GM12878 (cell line): ENCODE measurements at regions not wholly inside any gene's neighbourhood (a gene's known extent, or its start where the extent isn't known, plus 50 kb on each side); places are given as distances from the start of the nearest gene placed in this dataset.

Experiments used
- ATAC-seq: fragments of 200-7000 bp; cut with Tn5 transposase; 3 replicates; pipeline ENCODE4 v1.9.1; 2020; ENCODE audit warnings: mild to moderate bottlenecking, moderate library complexity
- BruUV-seq: library from RNA; stranded (reverse); fragments of 400-500 nt; replicated peaks from 2 replicates; lab custom pipeline; 2021; lab: Mats Ljungman, UMichigan
- CTCF ChIA-PET: fragments of 300-600 bp; sonication (Branson Sonifier 250); formaldehyde crosslinking; extraction: SDS; loops from one replicate; lab custom pipeline; 2021; ENCODE audit warnings: inconsistent platforms; lab: Yijun Ruan, JAX
- POLR2A ChIA-PET: fragments of 350-600 bp; formaldehyde crosslinking; extraction: SDS; loops from one replicate; lab custom pipeline; 2021; ENCODE audit warnings: inconsistent platforms; lab: Charles Lee
- RAD21 ChIA-PET: fragments of 300-600 bp; sonication (Branson Sonifier 250); formaldehyde crosslinking; loops from one replicate; lab custom pipeline; 2023; ENCODE audit warnings: antibody characterized with exemption; ENCODE audit not compliant: unreplicated experiment; lab: Charles Lee
- SMC1A ChIA-PET: fragments of 300-600 bp; sonication (Branson Sonifier 250); formaldehyde crosslinking; loops from one replicate; lab custom pipeline; 2023; ENCODE audit not compliant: unreplicated experiment, uncharacterized antibody; lab: Charles Lee
- DNase-seq: peaks from one replicate; pipeline ENCODE4 v3.0.0-alpha.2; 2011; ENCODE audit warnings: low read depth, low spot score
- FAIRE-seq: peaks from 3 replicates; lab custom pipeline; 2011; peaks lifted over from hg19 to GRCh38; lab: Jason Lieb, UNC
- H2AFZ ChIP-seq: 2 replicates; pipeline ENCODE4 v1.6.0; 2011; ENCODE audit warnings: low read depth, low read length, control low read depth; ENCODE audit not compliant: control insufficient read depth
- H3K27ac ChIP-seq: 2 replicates; pipeline ENCODE4 v1.5.1; 2011; ENCODE audit warnings: control low read depth; ENCODE audit not compliant: control insufficient read depth, insufficient read depth
- H3K27me3 ChIP-seq, 2 experiments: replicated peaks in 1 of 2; 2 replicates each; pipeline versions ENCODE4 v1.6.0 to v1.6.1; 2011; ENCODE audit warnings: low read length in 1 of 2; ENCODE audit not compliant: control insufficient read depth in 2 of 2, insufficient read depth in 2 of 2
- H3K36me3 ChIP-seq, 2 experiments: 2 replicates each; pipeline ENCODE4 v1.5.1; 2011; ENCODE audit warnings: low read length in 1 of 2; ENCODE audit not compliant: control insufficient read depth in 2 of 2, insufficient read depth in 2 of 2
- H3K4me1 ChIP-seq: 2 replicates; pipeline ENCODE4 v1.6.1; 2011; ENCODE audit warnings: mild to moderate bottlenecking, low read length, moderate library complexity, mixed read lengths; ENCODE audit not compliant: control insufficient read depth, insufficient read depth
- H3K4me2 ChIP-seq: 2 replicates; pipeline ENCODE4 v1.6.0; 2011; ENCODE audit warnings: control low read depth; ENCODE audit not compliant: control insufficient read depth, insufficient read depth
- H3K4me3 ChIP-seq: fragments of 200-600 bp; sonication (generic); 2 replicates; pipeline ENCODE4 v1.5.1; 2016
- H3K79me2 ChIP-seq: 2 replicates; pipeline ENCODE4 v1.6.0; 2011; ENCODE audit warnings: low read length; ENCODE audit not compliant: control insufficient read depth, insufficient read depth
- H3K9ac ChIP-seq: 2 replicates; pipeline ENCODE4 v1.8.0; 2011; ENCODE audit warnings: low read length, control low read depth, mixed read lengths; ENCODE audit not compliant: control insufficient read depth, insufficient read depth
- H3K9me3 ChIP-seq: replicated peaks from 3 replicates; pipeline ENCODE4 v1.5.1; 2011; ENCODE audit warnings: mild to moderate bottlenecking, low read length; ENCODE audit not compliant: control insufficient read depth, insufficient read depth
- H4K20me1 ChIP-seq: 2 replicates; pipeline ENCODE4 v1.6.0; 2011; ENCODE audit not compliant: control insufficient read depth, insufficient read depth
- FOS ChIP-seq: IDR thresholded peaks from 3 replicates; pipeline ENCODE4 v1.6.1; 2011; ENCODE audit warnings: borderline replicate concordance; ENCODE audit not compliant: insufficient read length; ENCODE audit errors: extremely low read depth
- HCFC1 ChIP-seq: fragments of 150-350 bp; IDR thresholded peaks from 2 replicates; pipeline ENCODE4 v1.6.1; 2014; ENCODE audit warnings: low read length
- NFIC ChIP-seq: IDR thresholded peaks from 2 replicates; pipeline ENCODE4 v1.6.1; 2012; ENCODE audit warnings: low read depth, mild to moderate bottlenecking, inconsistent platforms, low read length, moderate library complexity
- PML ChIP-seq: IDR thresholded peaks from 2 replicates; pipeline ENCODE4 v1.6.1; 2012; ENCODE audit warnings: low read length, inconsistent platforms
- RB1 ChIP-seq: fragments of 450-650 bp; formaldehyde crosslinking; IDR thresholded peaks from 2 replicates; pipeline ENCODE4 v1.6.1; 2017; ENCODE audit warnings: mild to moderate bottlenecking, borderline replicate concordance
- WRNIP1 ChIP-seq: IDR thresholded peaks from 2 replicates; pipeline ENCODE4 v1.6.1; 2011; ENCODE audit warnings: low read depth, low read length, improper control_type of control experiment, borderline replicate concordance
- WGBS: methylation state at CpG from one replicate; pipeline ENCODE4 v1.1.6; 2016; ENCODE audit warnings: low lambda C conversion rate; ENCODE audit not compliant: insufficient replicate concordance, insufficient coverage; ENCODE audit errors: missing lambda C conversion rate; 5-methylcytosine and 5-hydroxymethylcytosine counted together
- in situ Hi-C: fragments of 300-500 bp; cut with MboI; formaldehyde crosslinking; loops from 9 replicates; pipeline ENCODE4 v1.14.3; 2018; ENCODE audit warnings: mixed read lengths
- intact Hi-C: fragments of 100-400 bp; cut with micrococcal nuclease; formaldehyde crosslinking; loops from one replicate; pipeline ENCODE4 v1.14.2; 2022; ENCODE audit not compliant: unreplicated experiment
- TF ChIP-seq, protein P1 (sequence below): fragments of 450-650 bp; formaldehyde crosslinking; IDR thresholded peaks from 2 replicates; pipeline ENCODE4 v1.5.0; 2022; ENCODE audit warnings: mild to moderate bottlenecking, missing genetic modification characterization
- TF ChIP-seq, protein P2 (sequence below): IDR thresholded peaks from 2 replicates; pipeline ENCODE4 v1.6.1; 2011; ENCODE audit warnings: low read depth, mild to moderate bottlenecking, low read length, moderate library complexity, borderline replicate concordance; ENCODE audit errors: extremely low read depth

DNA sequence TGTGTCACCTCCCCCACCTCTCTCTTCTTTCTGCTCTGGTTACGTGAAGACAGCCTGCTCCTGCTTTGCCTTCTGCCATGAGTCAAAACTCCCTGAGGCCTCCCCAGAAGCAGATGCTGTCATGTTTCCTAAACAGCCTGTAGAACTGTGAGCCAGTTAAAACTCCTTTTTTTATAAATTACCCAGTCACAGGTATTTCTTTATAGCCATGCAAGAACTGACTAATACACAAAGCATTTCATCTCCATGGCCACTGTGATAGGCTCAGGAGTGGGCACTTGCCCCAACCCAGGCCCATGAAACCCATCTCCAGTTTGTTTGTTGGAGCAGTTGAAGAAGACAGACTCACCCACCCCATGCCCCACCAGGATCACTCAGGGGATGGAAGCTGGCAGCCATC is 253.3 kb upstream of the ISX start:
- intact Hi-C loops (no loop called here), in situ Hi-C loops (no loop called here)
- no peaks in the 10 kb centered on the region for H3K27me3 ChIP-seq
- CTCF ChIA-PET = no interaction called here
- BruUV-seq = no TSS peak
- ATAC-seq (no peak), DNase-seq (no peak), FAIRE-seq (no peak)
- H3K27ac ChIP-seq = no peak overlapping the region
- 0% methylated on average over 1 of the region's 1 CpG for WGBS
- H3K4me1 ChIP-seq = no peaks in the 10 kb centered on the region
- H3K79me2 ChIP-seq = no peaks in the 10 kb centered on the region
- no peak overlapping the region for H3K9ac ChIP-seq
- POLR2A ChIA-PET = no interaction called here
- TF ChIP-seq, protein P1, sequence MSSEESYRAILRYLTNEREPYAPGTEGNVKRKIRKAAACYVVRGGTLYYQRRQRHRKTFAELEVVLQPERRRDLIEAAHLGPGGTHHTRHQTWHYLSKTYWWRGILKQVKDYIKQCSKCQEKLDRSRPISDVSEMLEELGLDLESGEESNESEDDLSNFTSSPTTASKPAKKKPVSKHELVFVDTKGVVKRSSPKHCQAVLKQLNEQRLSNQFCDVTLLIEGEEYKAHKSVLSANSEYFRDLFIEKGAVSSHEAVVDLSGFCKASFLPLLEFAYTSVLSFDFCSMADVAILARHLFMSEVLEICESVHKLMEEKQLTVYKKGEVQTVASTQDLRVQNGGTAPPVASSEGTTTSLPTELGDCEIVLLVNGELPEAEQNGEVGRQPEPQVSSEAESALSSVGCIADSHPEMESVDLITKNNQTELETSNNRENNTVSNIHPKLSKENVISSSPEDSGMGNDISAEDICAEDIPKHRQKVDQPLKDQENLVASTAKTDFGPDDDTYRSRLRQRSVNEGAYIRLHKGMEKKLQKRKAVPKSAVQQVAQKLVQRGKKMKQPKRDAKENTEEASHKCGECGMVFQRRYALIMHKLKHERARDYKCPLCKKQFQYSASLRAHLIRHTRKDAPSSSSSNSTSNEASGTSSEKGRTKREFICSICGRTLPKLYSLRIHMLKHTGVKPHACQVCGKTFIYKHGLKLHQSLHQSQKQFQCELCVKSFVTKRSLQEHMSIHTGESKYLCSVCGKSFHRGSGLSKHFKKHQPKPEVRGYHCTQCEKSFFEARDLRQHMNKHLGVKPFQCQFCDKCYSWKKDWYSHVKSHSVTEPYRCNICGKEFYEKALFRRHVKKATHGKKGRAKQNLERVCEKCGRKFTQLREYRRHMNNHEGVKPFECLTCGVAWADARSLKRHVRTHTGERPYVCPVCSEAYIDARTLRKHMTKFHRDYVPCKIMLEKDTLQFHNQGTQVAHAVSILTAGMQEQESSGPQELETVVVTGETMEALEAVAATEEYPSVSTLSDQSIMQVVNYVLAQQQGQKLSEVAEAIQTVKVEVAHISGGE (CRISPR knock-in tag) = no peak
- TF ChIP-seq FOS (no peak), PML (no peak), HCFC1 (no peak), NFIC (no peak), WRNIP1 (no peak), RB1 (no peak)
- TF ChIP-seq, protein P2, sequence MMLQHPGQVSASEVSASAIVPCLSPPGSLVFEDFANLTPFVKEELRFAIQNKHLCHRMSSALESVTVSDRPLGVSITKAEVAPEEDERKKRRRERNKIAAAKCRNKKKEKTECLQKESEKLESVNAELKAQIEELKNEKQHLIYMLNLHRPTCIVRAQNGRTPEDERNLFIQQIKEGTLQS = no peak
- H4K20me1 ChIP-seq = no peaks in the 10 kb centered on the region
- RAD21 ChIA-PET = no interaction called here
- no peaks in the 10 kb centered on the region for H3K36me3 ChIP-seq
- H3K9me3 ChIP-seq = no peaks in the 10 kb centered on the region; the same call in 2 of the 3 replicates
- no peak overlapping the region for H3K4me2 ChIP-seq
- H2AFZ ChIP-seq = no peak overlapping the region
- SMC1A ChIA-PET = interaction anchor here (1.2 kb wide), 1 partner anchor 8 kb away, joined by 3 read pairs; no protein-coding TSS in a partner anchor
- no peak overlapping the region for H3K4me3 ChIP-seq
